Stomach (tissue), 4 donors: ENCODE measurements at regions not wholly inside any gene's neighbourhood (a gene's known extent, or its start where the extent isn't known, plus 50 kb on each side); places are given as distances from the start of the nearest gene placed in this dataset.

Experiments
- EP300 ChIP-seq: sonication (generic); formaldehyde crosslinking; IDR thresholded peaks from one replicate; pipeline ENCODE4 v1.6.1; 2017; ENCODE audit warnings: antibody characterized with exemption
- TF ChIP-seq, protein P1 (sequence below), 7 experiments: fragments of 450-650 bp in 4 of 7; fragments of 200-600 bp in 3 of 7; sonication (generic) in 3 of 7; IDR thresholded peaks; one replicate each; pipeline ENCODE4 v1.5.1; 2016 to 2019; ENCODE audit warnings: antibody characterized with exemption in 7 of 7, control low read depth in 2 of 7, mild to moderate bottlenecking in 1 of 7

DNA sequence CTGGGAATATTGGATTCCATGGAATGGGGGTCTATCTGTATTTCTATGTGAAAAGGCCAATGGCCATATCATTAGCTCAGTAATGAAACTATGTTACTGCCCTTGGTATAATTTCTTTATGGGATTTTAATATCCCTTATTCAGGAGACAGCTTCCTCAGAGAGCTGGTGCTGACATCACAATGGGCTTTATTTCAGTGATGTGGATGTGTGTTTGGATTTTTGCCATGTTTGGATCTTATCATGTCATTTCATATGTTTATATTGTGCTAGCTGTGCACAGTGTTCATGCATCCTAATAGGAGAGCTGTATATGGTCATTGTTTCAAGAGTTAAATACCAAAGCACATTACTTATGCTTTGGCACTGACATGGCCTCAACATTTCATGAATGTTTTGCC lies 806.1 kb upstream of the MAP3K7 start:
- TF ChIP-seq, protein P1, sequence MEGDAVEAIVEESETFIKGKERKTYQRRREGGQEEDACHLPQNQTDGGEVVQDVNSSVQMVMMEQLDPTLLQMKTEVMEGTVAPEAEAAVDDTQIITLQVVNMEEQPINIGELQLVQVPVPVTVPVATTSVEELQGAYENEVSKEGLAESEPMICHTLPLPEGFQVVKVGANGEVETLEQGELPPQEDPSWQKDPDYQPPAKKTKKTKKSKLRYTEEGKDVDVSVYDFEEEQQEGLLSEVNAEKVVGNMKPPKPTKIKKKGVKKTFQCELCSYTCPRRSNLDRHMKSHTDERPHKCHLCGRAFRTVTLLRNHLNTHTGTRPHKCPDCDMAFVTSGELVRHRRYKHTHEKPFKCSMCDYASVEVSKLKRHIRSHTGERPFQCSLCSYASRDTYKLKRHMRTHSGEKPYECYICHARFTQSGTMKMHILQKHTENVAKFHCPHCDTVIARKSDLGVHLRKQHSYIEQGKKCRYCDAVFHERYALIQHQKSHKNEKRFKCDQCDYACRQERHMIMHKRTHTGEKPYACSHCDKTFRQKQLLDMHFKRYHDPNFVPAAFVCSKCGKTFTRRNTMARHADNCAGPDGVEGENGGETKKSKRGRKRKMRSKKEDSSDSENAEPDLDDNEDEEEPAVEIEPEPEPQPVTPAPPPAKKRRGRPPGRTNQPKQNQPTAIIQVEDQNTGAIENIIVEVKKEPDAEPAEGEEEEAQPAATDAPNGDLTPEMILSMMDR (IDR thresholded peaks at IDR 0.05) = no peak
- no peak for TF ChIP-seq EP300
